ENCODE measurements at regions not wholly inside any gene's neighbourhood (a gene's known extent, or its start where the extent isn't known, plus 50 kb on each side); places are given as distances from the start of the nearest gene placed in this dataset.

DNA sequence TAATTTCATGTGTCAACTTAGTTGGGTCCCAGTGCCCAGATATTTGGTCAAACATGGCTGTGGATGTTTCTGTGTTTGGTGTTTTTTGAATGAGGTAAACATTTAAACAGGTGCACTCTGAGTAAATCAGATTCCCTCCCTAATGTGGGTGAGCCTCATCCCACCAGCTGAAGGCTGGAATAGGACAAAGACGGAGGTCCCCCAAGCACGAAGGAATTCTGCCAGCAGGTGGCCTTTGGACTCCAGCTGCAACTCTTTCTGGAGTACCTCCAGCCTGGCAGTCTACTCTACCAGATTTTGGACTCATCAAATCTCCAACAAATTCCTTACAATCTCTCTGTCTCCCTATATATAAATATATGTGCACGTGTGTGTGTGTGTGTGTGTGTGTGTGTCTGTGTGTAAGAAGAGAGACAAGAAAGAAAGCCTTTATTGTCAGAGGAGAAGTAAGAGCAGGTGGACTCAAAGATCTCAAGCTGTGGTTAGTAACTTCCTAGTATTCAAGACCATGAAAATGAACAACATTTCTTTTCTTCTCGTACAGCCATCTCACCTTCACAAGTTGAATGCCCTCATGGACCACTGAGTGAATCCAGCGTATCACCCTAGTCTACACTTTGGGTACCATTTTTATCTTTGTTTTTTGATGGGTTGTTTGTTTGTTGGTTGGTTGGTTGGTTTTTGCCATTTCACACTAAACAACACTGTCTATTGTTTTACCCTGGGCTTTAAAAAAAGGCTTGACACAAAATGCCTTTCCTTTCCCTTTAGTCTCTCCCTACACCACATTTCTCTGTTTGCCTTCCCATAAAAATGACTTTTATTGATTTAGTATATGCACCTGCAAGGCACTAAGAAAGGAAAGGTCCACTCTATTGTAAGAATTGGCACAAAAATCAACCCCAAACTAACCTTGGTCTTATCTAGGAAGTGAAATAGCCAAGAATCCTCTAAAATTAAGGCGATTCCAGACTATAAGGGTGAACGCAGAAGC is 118.7 kb downstream of the TENT4A start:
- TF ChIP-seq NFRKB (IDR thresholded peaks at IDR 0.05), result no peak
- no peak for TF ChIP-seq CTBP1 (IDR thresholded peaks at IDR 0.05; ENCODE audit: borderline replicate concordance)
- no peak for TF ChIP-seq TARDBP (IDR thresholded peaks at IDR 0.05)
- no peak for TF ChIP-seq ZNF384 (IDR thresholded peaks at IDR 0.05)
- no peak for TF ChIP-seq BHLHE40 (IDR thresholded peaks at IDR 0.05; ENCODE audit: borderline replicate concordance)
- no peak for TF ChIP-seq FOXM1 (IDR thresholded peaks at IDR 0.05; ENCODE audit: borderline replicate concordance)
- TF ChIP-seq FOXA1 (IDR thresholded peaks at IDR 0.05), result no peak
- TF ChIP-seq SP1 (IDR thresholded peaks at IDR 0.05), result no peak
- TF ChIP-seq ELF4 (IDR thresholded peaks at IDR 0.05), result no peak
- no peak for TF ChIP-seq L3MBTL2 (conservative IDR thresholded peaks at IDR 0.05)
- TF ChIP-seq SUZ12 (IDR thresholded peaks at IDR 0.05), result no peak
- no peak for TF ChIP-seq HDGF (IDR thresholded peaks at IDR 0.05; ENCODE audit: borderline replicate concordance)
- TF ChIP-seq, protein P1, sequence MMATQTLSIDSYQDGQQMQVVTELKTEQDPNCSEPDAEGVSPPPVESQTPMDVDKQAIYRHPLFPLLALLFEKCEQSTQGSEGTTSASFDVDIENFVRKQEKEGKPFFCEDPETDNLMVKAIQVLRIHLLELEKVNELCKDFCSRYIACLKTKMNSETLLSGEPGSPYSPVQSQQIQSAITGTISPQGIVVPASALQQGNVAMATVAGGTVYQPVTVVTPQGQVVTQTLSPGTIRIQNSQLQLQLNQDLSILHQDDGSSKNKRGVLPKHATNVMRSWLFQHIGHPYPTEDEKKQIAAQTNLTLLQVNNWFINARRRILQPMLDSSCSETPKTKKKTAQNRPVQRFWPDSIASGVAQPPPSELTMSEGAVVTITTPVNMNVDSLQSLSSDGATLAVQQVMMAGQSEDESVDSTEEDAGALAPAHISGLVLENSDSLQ (IDR thresholded peaks at IDR 0.05), result no peak

All from HEK293T (cell line).